Uterus (tissue), 2 donors: ENCODE measurements at regions not wholly inside any gene's neighbourhood (a gene's known extent, or its start where the extent isn't known, plus 50 kb on each side); places are given as distances from the start of the nearest gene placed in this dataset.

Experiments
- CTCF ChIP-seq, 4 experiments: fragments of 200-600 bp in 2 of 4; fragments of 450-650 bp in 2 of 4; sonication (generic) in 2 of 4; IDR thresholded peaks; one replicate each; pipeline ENCODE4 v1.5.1; 2016 to 2019; ENCODE audit warnings: antibody characterized with exemption in 4 of 4, mild to moderate bottlenecking in 2 of 4, moderate library complexity in 1 of 4
- POLR2A ChIP-seq, 2 donors: fragments of 450-650 bp; IDR thresholded peaks; one replicate each; pipeline ENCODE4 v1.6.1; 2016; ENCODE audit warnings: antibody characterized with exemption in 2 of 2, mild to moderate bottlenecking in 1 of 2, moderate library complexity in 1 of 2

- TF ChIP-seq CTCF (IDR thresholded peaks at IDR 0.05): no peak
- TF ChIP-seq POLR2A (IDR thresholded peaks at IDR 0.05): no peak
Observed at GRCh38 chr7:155183655-155184054, 113.5 kb downstream of the HTR5A start.
